ENCODE measurements at regions not wholly inside any gene's neighbourhood (a gene's known extent, or its start where the extent isn't known, plus 50 kb on each side); places are given as distances from the start of the nearest gene placed in this dataset.

GRCh38 chr16:72621651-72622050 lies 426.3 kb downstream of the ZFHX3 start:
- TF ChIP-seq POLR2A (IDR thresholded peaks at IDR 0.05) (no peak), POLR2AphosphoS5 (IDR thresholded peaks at IDR 0.05) (no peak), EP300 (IDR thresholded peaks at IDR 0.05) (no peak)
- TF ChIP-seq, protein P1, sequence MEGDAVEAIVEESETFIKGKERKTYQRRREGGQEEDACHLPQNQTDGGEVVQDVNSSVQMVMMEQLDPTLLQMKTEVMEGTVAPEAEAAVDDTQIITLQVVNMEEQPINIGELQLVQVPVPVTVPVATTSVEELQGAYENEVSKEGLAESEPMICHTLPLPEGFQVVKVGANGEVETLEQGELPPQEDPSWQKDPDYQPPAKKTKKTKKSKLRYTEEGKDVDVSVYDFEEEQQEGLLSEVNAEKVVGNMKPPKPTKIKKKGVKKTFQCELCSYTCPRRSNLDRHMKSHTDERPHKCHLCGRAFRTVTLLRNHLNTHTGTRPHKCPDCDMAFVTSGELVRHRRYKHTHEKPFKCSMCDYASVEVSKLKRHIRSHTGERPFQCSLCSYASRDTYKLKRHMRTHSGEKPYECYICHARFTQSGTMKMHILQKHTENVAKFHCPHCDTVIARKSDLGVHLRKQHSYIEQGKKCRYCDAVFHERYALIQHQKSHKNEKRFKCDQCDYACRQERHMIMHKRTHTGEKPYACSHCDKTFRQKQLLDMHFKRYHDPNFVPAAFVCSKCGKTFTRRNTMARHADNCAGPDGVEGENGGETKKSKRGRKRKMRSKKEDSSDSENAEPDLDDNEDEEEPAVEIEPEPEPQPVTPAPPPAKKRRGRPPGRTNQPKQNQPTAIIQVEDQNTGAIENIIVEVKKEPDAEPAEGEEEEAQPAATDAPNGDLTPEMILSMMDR (IDR thresholded peaks at IDR 0.05), result no peak
- H3K4me3 ChIP-seq, result no peak overlapping the region
- WGBS, 2 donors, result 77 to 86% methylated on average over 3 of the region's 3 CpGs

DNA sequence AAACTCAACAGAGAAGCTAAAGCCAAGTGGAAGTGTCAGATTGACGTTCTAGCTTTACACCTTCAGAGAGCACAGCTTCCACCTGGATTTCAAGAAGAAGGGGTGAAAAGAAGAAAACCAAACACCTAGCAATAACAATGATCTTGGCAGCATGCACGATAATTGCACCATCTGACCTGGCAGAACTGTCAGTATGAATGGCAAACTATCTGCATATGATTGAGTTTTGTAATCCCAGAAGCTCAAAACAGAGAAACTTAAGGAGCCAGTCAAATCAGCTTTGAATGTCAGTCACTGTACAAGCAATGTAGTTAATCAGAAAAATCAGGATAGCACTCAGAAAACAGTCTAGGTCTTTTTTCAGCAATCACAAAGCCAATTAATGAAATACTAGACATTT lies 427.1 kb downstream of the ZFHX3 start:
- Histone ChIP-seq H3K27me3 (no peaks in the 10 kb centered on the region), H3K36me3 (no peaks in the 10 kb centered on the region), H3K4me3 (no peak overlapping the region), H3K4me1 (no peaks in the 10 kb centered on the region), H3K27ac (no peak overlapping the region), H3K9me3 (no peaks in the 10 kb centered on the region)
- TF ChIP-seq EP300 (IDR thresholded peaks at IDR 0.05) (no peak), POLR2A (IDR thresholded peaks at IDR 0.05) (no peak), POLR2AphosphoS5 (IDR thresholded peaks at IDR 0.05) (no peak)
- TF ChIP-seq, protein P1 (IDR thresholded peaks at IDR 0.05), result no peak
- ATAC-seq (ENCODE audit: low FRiP score in 2 of 2), result no peak
- DNase-seq, result no peak
- WGBS, 2 donors, result 63 to 79% methylated on average over 2 of the region's 2 CpGs

More at GRCh38 chr16:72621651-72622050, 426.3 kb downstream of the ZFHX3 start:
- Histone ChIP-seq H3K36me3 (no peaks in the 10 kb centered on the region), H3K9me3 (no peaks in the 10 kb centered on the region), H3K27ac (no peak overlapping the region), H3K4me1 (no peaks in the 10 kb centered on the region), H3K27me3 (no peaks in the 10 kb centered on the region)
- no peak for DNase-seq
- no peak for ATAC-seq (ENCODE audit: low FRiP score in 2 of 2)

- H3K36me3 ChIP-seq, result no peaks in the 10 kb centered on the region
- no peak overlapping the region for H3K4me3 ChIP-seq
- no peaks in the 10 kb centered on the region for H3K9me3 ChIP-seq
- H3K27ac ChIP-seq, result no peak overlapping the region
- H3K27me3 ChIP-seq, result no peaks in the 10 kb centered on the region
- no peak for ATAC-seq (ENCODE audit: low FRiP score in 2 of 2)
- no peak for DNase-seq
- WGBS, 2 donors, result 81 to 93% methylated on average over 4 of the region's 4 CpGs
- TF ChIP-seq POLR2AphosphoS5 (IDR thresholded peaks at IDR 0.05), result no peak
- H3K4me1 ChIP-seq, result no peaks in the 10 kb centered on the region
Measured at GRCh38 chr16:72620348-72620747, 427.6 kb downstream of the ZFHX3 start.

DNA sequence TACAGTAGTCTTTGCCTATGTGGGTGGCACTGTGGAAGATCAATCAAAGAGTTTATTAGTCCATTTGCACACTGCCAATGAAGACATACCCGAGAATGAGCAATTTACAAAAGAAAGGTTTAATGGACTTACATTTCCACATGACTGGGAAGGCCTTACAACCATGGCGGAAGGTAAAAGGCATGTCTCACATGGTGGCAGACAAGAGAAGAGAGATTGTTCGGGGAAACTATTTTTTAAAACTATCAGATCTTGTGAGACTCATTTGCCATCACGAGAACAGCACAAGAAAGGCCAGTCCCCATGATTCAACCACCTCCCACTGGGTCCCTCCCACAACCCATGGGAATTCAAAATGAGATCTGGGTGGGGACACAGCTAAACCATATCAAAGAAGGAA lies 432.1 kb downstream of the ZFHX3 start:
- no peak overlapping the region for H3K4me3 ChIP-seq
- 93 to 94% methylated on average over 4 of the region's 4 CpGs for WGBS, 2 donors
- H3K4me1 ChIP-seq, result no peaks in the 10 kb centered on the region
- H3K36me3 ChIP-seq, result no peaks in the 10 kb centered on the region
- TF ChIP-seq POLR2A (IDR thresholded peaks at IDR 0.05) (no peak), POLR2AphosphoS5 (IDR thresholded peaks at IDR 0.05) (no peak), EP300 (IDR thresholded peaks at IDR 0.05) (no peak)
- TF ChIP-seq, protein P1 (IDR thresholded peaks at IDR 0.05), result no peak
- no peaks in the 10 kb centered on the region for H3K27me3 ChIP-seq
- ATAC-seq (ENCODE audit: low FRiP score in 2 of 2) (no peak), DNase-seq (no peak)
- H3K9me3 ChIP-seq, result no peaks in the 10 kb centered on the region
- H3K27ac ChIP-seq, result no peak overlapping the region

DNA sequence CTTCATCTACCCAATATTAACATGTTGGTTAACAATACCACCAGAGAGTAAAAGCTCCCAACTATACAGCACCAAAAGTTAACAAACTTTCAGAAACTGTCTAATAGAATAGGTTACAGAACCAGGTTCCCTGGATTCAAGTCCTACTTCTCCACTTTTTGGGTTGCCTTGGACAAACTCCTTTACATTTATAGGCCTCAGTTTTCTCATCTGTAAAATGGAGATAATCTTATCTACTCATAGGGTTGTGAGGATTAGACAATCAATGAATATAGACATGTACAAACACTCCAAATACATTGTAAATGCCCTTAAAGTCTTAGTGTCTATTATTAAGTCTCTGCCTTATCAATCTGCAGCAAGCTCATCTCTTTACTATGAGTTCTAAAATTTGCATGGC lies 435.2 kb downstream of the ZFHX3 start:
- Histone ChIP-seq H3K27ac (no peak overlapping the region), H3K4me1 (no peaks in the 10 kb centered on the region), H3K9me3 (no peaks in the 10 kb centered on the region), H3K4me3 (no peak overlapping the region), H3K27me3 (no peaks in the 10 kb centered on the region), H3K36me3 (no peaks in the 10 kb centered on the region)
- DNase-seq, result no peak
- no peak for TF ChIP-seq POLR2A (IDR thresholded peaks at IDR 0.05)
- TF ChIP-seq, protein P1 (IDR thresholded peaks at IDR 0.05), result no peak
- TF ChIP-seq EP300 (IDR thresholded peaks at IDR 0.05), result no peak
- no peak for TF ChIP-seq POLR2AphosphoS5 (IDR thresholded peaks at IDR 0.05)
- ATAC-seq (ENCODE audit: low FRiP score in 2 of 2), result no peak

Data from upper lobe of left lung (tissue), 6 donors.